Panc1 (cell line): ENCODE measurements at regions not wholly inside any gene's neighbourhood (a gene's known extent, or its start where the extent isn't known, plus 50 kb on each side); places are given as distances from the start of the nearest gene placed in this dataset.

ENCODE experiments used
- ATAC-seq: fragments of 200-7000 bp; cut with Tn5 transposase; 2 replicates; pipeline ENCODE4 v1.9.1; 2020; ENCODE audit warnings: mild to moderate bottlenecking, moderate library complexity
- BruUV-seq: library from RNA; stranded (reverse); fragments of 400-500 nt; replicated peaks from 2 replicates; lab custom pipeline; 2021; lab: Mats Ljungman, UMichigan
- CTCF ChIA-PET: fragments of 300-600 bp; sonication (Branson Sonifier 250); formaldehyde crosslinking; loops from one replicate; lab custom pipeline; 2022; ENCODE audit warnings: antibody characterized with exemption; lab: Charles Lee
- POLR2A ChIA-PET: fragments of 300-600 bp; sonication (Branson Sonifier 250); formaldehyde crosslinking; loops from one replicate; lab custom pipeline; 2022; ENCODE audit warnings: antibody characterized with exemption; lab: Charles Lee
- DNase-seq: peaks from one replicate; pipeline ENCODE4 v3.0.0-alpha.2; 2010; ENCODE audit warnings: low read depth, low spot score
- H3K27ac ChIP-seq: 2 replicates; pipeline ENCODE4 v1.5.1; 2011; ENCODE audit warnings: mild to moderate bottlenecking, low read length, inconsistent platforms
- H3K27me3 ChIP-seq: fragments of 200-500 bp; sonication (Bioruptor generic); 2 replicates; pipeline ENCODE4 v1.6.0; 2014; ENCODE audit warnings: low read length, inconsistent platforms; ENCODE audit not compliant: control insufficient read depth, insufficient read depth
- H3K36me3 ChIP-seq: fragments of 200-500 bp; sonication (Bioruptor generic); 2 replicates; pipeline ENCODE4 v1.5.1; 2014; ENCODE audit warnings: inconsistent platforms, mild to moderate bottlenecking, low read length, moderate library complexity; ENCODE audit not compliant: control insufficient read depth, insufficient read depth
- H3K4me1 ChIP-seq: 2 replicates; pipeline ENCODE4 v1.5.1; 2011; ENCODE audit warnings: inconsistent platforms, mild to moderate bottlenecking, low read length, moderate library complexity; ENCODE audit not compliant: control insufficient read depth, insufficient read depth
- H3K4me3 ChIP-seq, 2 experiments: 2 replicates each; pipeline ENCODE4 v1.5.1; 2011 to 2012; ENCODE audit warnings: low read depth in 2 of 2, low read length in 2 of 2, mild to moderate bottlenecking in 2 of 2, inconsistent platforms in 1 of 2, moderate library complexity in 1 of 2
- H3K9me3 ChIP-seq: fragments of 200-500 bp; sonication (Bioruptor generic); 2 replicates; pipeline ENCODE4 v1.5.1; 2014; ENCODE audit warnings: low read depth, mild to moderate bottlenecking, inconsistent platforms, low read length, moderate library complexity; ENCODE audit not compliant: control insufficient read depth, insufficient read depth
- CTCF ChIP-seq: fragments of 450-650 bp; IDR thresholded peaks from 2 replicates; pipeline ENCODE4 v1.5.1; 2017; ENCODE audit warnings: mild to moderate bottlenecking
- POLR2AphosphoS5 ChIP-seq: IDR thresholded peaks from 2 replicates; pipeline ENCODE4 v1.6.1; 2012; ENCODE audit warnings: mild to moderate bottlenecking, low read depth, low read length, moderate library complexity
- SIN3A ChIP-seq: IDR thresholded peaks from 2 replicates; pipeline ENCODE4 v1.6.1; 2012; ENCODE audit warnings: low read depth, mild to moderate bottlenecking, low read length, moderate library complexity, borderline replicate concordance; ENCODE audit not compliant: insufficient read depth
- TCF7L2 ChIP-seq: IDR thresholded peaks from 2 replicates; pipeline ENCODE4 v1.6.1; 2011; ENCODE audit warnings: mild to moderate bottlenecking, low read depth, low read length, inconsistent platforms
- in situ Hi-C: cut with HindIII; loops from 2 replicates; pipeline ENCODE4 v1.10.0; 2016; ENCODE audit warnings: low sequenced_read_pairs, low pct_unique_long_range_greater_than_20kb
- intact Hi-C: fragments of 100-400 bp; cut with micrococcal nuclease; formaldehyde crosslinking; loops from one replicate; pipeline ENCODE4 v1.10.0; 2022; ENCODE audit not compliant: unreplicated experiment
- TF ChIP-seq, protein P1 (sequence below), 2 experiments: IDR thresholded peaks; 2 replicates each; pipeline ENCODE4 v1.6.1; 2011 to 2012; ENCODE audit warnings: low read depth in 2 of 2, control low read depth in 1 of 2, low read length in 1 of 2, mild to moderate bottlenecking in 1 of 2, moderate library complexity in 1 of 2; ENCODE audit not compliant: insufficient read depth in 1 of 2

GRCh38 chr14:88951370-88951769 is 126.9 kb downstream of the TTC8 start:
- H3K27ac ChIP-seq: no peak overlapping the region
- BruUV-seq: no TSS peak
- CTCF ChIA-PET: no interaction called here

GRCh38 chr14:88952901-88953300 is 128.4 kb downstream of the TTC8 start:
- no peak overlapping the region for H3K27ac ChIP-seq
- ATAC-seq (no peak), DNase-seq (no peak)
- no peak overlapping the region for H3K4me3 ChIP-seq
- intact Hi-C loops: no loop called here
- no peaks in the 10 kb centered on the region for H3K36me3 ChIP-seq
- H3K27me3 ChIP-seq: no peaks in the 10 kb centered on the region
- TF ChIP-seq POLR2AphosphoS5 (no peak), TCF7L2 (no peak), CTCF (no peak), SIN3A (no peak)
- TF ChIP-seq, protein P1, sequence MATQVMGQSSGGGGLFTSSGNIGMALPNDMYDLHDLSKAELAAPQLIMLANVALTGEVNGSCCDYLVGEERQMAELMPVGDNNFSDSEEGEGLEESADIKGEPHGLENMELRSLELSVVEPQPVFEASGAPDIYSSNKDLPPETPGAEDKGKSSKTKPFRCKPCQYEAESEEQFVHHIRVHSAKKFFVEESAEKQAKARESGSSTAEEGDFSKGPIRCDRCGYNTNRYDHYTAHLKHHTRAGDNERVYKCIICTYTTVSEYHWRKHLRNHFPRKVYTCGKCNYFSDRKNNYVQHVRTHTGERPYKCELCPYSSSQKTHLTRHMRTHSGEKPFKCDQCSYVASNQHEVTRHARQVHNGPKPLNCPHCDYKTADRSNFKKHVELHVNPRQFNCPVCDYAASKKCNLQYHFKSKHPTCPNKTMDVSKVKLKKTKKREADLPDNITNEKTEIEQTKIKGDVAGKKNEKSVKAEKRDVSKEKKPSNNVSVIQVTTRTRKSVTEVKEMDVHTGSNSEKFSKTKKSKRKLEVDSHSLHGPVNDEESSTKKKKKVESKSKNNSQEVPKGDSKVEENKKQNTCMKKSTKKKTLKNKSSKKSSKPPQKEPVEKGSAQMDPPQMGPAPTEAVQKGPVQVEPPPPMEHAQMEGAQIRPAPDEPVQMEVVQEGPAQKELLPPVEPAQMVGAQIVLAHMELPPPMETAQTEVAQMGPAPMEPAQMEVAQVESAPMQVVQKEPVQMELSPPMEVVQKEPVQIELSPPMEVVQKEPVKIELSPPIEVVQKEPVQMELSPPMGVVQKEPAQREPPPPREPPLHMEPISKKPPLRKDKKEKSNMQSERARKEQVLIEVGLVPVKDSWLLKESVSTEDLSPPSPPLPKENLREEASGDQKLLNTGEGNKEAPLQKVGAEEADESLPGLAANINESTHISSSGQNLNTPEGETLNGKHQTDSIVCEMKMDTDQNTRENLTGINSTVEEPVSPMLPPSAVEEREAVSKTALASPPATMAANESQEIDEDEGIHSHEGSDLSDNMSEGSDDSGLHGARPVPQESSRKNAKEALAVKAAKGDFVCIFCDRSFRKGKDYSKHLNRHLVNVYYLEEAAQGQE (IDR thresholded peaks at IDR 0.05; ENCODE audit: insufficient read depth in 1 of 2, low read depth in 2 of 2, low read length in 1 of 2): no peak
- in situ Hi-C loops: no loop called here
- no peaks in the 10 kb centered on the region for H3K9me3 ChIP-seq
- ChIA-PET CTCF (no interaction called here), POLR2A (no interaction called here)
- H3K4me1 ChIP-seq: no peaks in the 10 kb centered on the region
- BruUV-seq: no TSS peak

More at GRCh38 chr14:88951370-88951769, 126.9 kb downstream of the TTC8 start:
- H3K9me3 ChIP-seq: no peaks in the 10 kb centered on the region
- H3K36me3 ChIP-seq: no peaks in the 10 kb centered on the region
- H3K27me3 ChIP-seq: no peaks in the 10 kb centered on the region
- in situ Hi-C loops (no loop called here), intact Hi-C loops (no loop called here)
- no peak for DNase-seq
- POLR2A ChIA-PET: no interaction called here
- no peak for ATAC-seq
- H3K4me3 ChIP-seq: no peak overlapping the region
- no peaks in the 10 kb centered on the region for H3K4me1 ChIP-seq
- TF ChIP-seq POLR2AphosphoS5 (no peak), CTCF (no peak), SIN3A (no peak), TCF7L2 (no peak)
- TF ChIP-seq, protein P1 (IDR thresholded peaks at IDR 0.05; ENCODE audit: insufficient read depth in 1 of 2, low read depth in 2 of 2, low read length in 1 of 2): no peak
